GM12878 (cell line): ENCODE measurements at regions not wholly inside any gene's neighbourhood (a gene's known extent, or its start where the extent isn't known, plus 50 kb on each side); places are given as distances from the start of the nearest gene placed in this dataset.

Experiments used
- ATAC-seq: fragments of 200-7000 bp; cut with Tn5 transposase; 3 replicates; pipeline ENCODE4 v1.9.1; 2020; ENCODE audit warnings: mild to moderate bottlenecking, moderate library complexity
- BruUV-seq: library from RNA; stranded (reverse); fragments of 400-500 nt; replicated peaks from 2 replicates; lab custom pipeline; 2021; lab: Mats Ljungman, UMichigan
- CTCF ChIA-PET: fragments of 300-600 bp; sonication (Branson Sonifier 250); formaldehyde crosslinking; extraction: SDS; loops from one replicate; lab custom pipeline; 2021; ENCODE audit warnings: inconsistent platforms; lab: Yijun Ruan, JAX
- POLR2A ChIA-PET: fragments of 350-600 bp; formaldehyde crosslinking; extraction: SDS; loops from one replicate; lab custom pipeline; 2021; ENCODE audit warnings: inconsistent platforms; lab: Charles Lee
- RAD21 ChIA-PET: fragments of 300-600 bp; sonication (Branson Sonifier 250); formaldehyde crosslinking; loops from one replicate; lab custom pipeline; 2023; ENCODE audit warnings: antibody characterized with exemption; ENCODE audit not compliant: unreplicated experiment; lab: Charles Lee
- SMC1A ChIA-PET: fragments of 300-600 bp; sonication (Branson Sonifier 250); formaldehyde crosslinking; loops from one replicate; lab custom pipeline; 2023; ENCODE audit not compliant: unreplicated experiment, uncharacterized antibody; lab: Charles Lee
- DNase-seq: peaks from one replicate; pipeline ENCODE4 v3.0.0-alpha.2; 2011; ENCODE audit warnings: low read depth, low spot score
- FAIRE-seq: peaks from 3 replicates; lab custom pipeline; 2011; peaks lifted over from hg19 to GRCh38; lab: Jason Lieb, UNC
- H2AFZ ChIP-seq: 2 replicates; pipeline ENCODE4 v1.6.0; 2011; ENCODE audit warnings: low read depth, low read length, control low read depth; ENCODE audit not compliant: control insufficient read depth
- H3K27ac ChIP-seq: 2 replicates; pipeline ENCODE4 v1.5.1; 2011; ENCODE audit warnings: control low read depth; ENCODE audit not compliant: control insufficient read depth, insufficient read depth
- H3K27me3 ChIP-seq, 2 experiments: replicated peaks in 1 of 2; 2 replicates each; pipeline versions ENCODE4 v1.6.0 to v1.6.1; 2011; ENCODE audit warnings: low read length in 1 of 2; ENCODE audit not compliant: control insufficient read depth in 2 of 2, insufficient read depth in 2 of 2
- H3K36me3 ChIP-seq, 2 experiments: 2 replicates each; pipeline ENCODE4 v1.5.1; 2011; ENCODE audit warnings: low read length in 1 of 2; ENCODE audit not compliant: control insufficient read depth in 2 of 2, insufficient read depth in 2 of 2
- H3K4me1 ChIP-seq: 2 replicates; pipeline ENCODE4 v1.6.1; 2011; ENCODE audit warnings: mild to moderate bottlenecking, low read length, moderate library complexity, mixed read lengths; ENCODE audit not compliant: control insufficient read depth, insufficient read depth
- H3K4me2 ChIP-seq: 2 replicates; pipeline ENCODE4 v1.6.0; 2011; ENCODE audit warnings: control low read depth; ENCODE audit not compliant: control insufficient read depth, insufficient read depth
- H3K4me3 ChIP-seq: fragments of 200-600 bp; sonication (generic); 2 replicates; pipeline ENCODE4 v1.5.1; 2016
- H3K79me2 ChIP-seq: 2 replicates; pipeline ENCODE4 v1.6.0; 2011; ENCODE audit warnings: low read length; ENCODE audit not compliant: control insufficient read depth, insufficient read depth
- H3K9ac ChIP-seq: 2 replicates; pipeline ENCODE4 v1.8.0; 2011; ENCODE audit warnings: low read length, control low read depth, mixed read lengths; ENCODE audit not compliant: control insufficient read depth, insufficient read depth
- H3K9me3 ChIP-seq: replicated peaks from 3 replicates; pipeline ENCODE4 v1.5.1; 2011; ENCODE audit warnings: mild to moderate bottlenecking, low read length; ENCODE audit not compliant: control insufficient read depth, insufficient read depth
- H4K20me1 ChIP-seq: 2 replicates; pipeline ENCODE4 v1.6.0; 2011; ENCODE audit not compliant: control insufficient read depth, insufficient read depth
- ASH2L ChIP-seq: fragments of 300-600, 200-600 bp; sonication (generic); IDR thresholded peaks from 2 replicates; pipeline ENCODE4 v1.6.1; 2017; ENCODE audit warnings: low read depth, mild to moderate bottlenecking, borderline replicate concordance
- CREB1 ChIP-seq: IDR thresholded peaks from 2 replicates; pipeline ENCODE4 v1.6.1; 2012; ENCODE audit warnings: low read depth, mild to moderate bottlenecking, inconsistent platforms
- ETV6 ChIP-seq, 2 experiments: fragments of 450-650 bp in 1 of 2; IDR thresholded peaks in 1 of 2; conservative IDR thresholded peaks in 1 of 2; 2 replicates each; pipeline ENCODE4 v1.6.1; 2014; ENCODE audit warnings: antibody characterized with exemption in 1 of 2, borderline replicate concordance in 1 of 2, low read depth in 1 of 2, mild to moderate bottlenecking in 1 of 2, moderate library complexity in 1 of 2
- HCFC1 ChIP-seq: fragments of 150-350 bp; IDR thresholded peaks from 2 replicates; pipeline ENCODE4 v1.6.1; 2014; ENCODE audit warnings: low read length
- IRF4 ChIP-seq: IDR thresholded peaks from 2 replicates; pipeline ENCODE4 v1.6.1; 2011; ENCODE audit warnings: low read depth, low read length
- NFXL1 ChIP-seq: fragments of 450-650 bp; IDR thresholded peaks from 2 replicates; pipeline ENCODE4 v1.6.1; 2017; ENCODE audit warnings: antibody characterized with exemption, mild to moderate bottlenecking, borderline replicate concordance
- NRF1 ChIP-seq: conservative IDR thresholded peaks from 2 replicates; pipeline ENCODE4 v1.6.1; 2011; ENCODE audit warnings: mild to moderate bottlenecking, low read depth, low read length, improper control_type of control experiment
- PAX5 ChIP-seq: IDR thresholded peaks from 2 replicates; pipeline ENCODE4 v1.6.1; 2011; ENCODE audit warnings: low read depth, low read length, borderline replicate concordance
- POLR2AphosphoS5 ChIP-seq: IDR thresholded peaks from 2 replicates; pipeline ENCODE4 v1.6.1; 2011; ENCODE audit warnings: mild to moderate bottlenecking, low read length, inconsistent platforms
- SIN3A ChIP-seq: IDR thresholded peaks from 2 replicates; pipeline ENCODE4 v1.6.1; 2012; ENCODE audit warnings: low read depth, low read length, improper control_type of control experiment
- SIX5 ChIP-seq: IDR thresholded peaks from 2 replicates; pipeline ENCODE4 v1.6.1; 2011; ENCODE audit warnings: mild to moderate bottlenecking, low read depth, low read length, moderate library complexity; ENCODE audit not compliant: severe bottlenecking
- SREBF2 ChIP-seq: IDR thresholded peaks from 2 replicates; pipeline ENCODE4 v1.6.1; 2012; ENCODE audit warnings: mild to moderate bottlenecking, low read length
- STAT3 ChIP-seq: IDR thresholded peaks from 2 replicates; pipeline ENCODE4 v1.6.1; 2011; ENCODE audit warnings: low read depth, low read length, improper control_type of control experiment
- ZBTB33 ChIP-seq: fragments of 450-650 bp; IDR thresholded peaks from 2 replicates; pipeline ENCODE4 v1.6.1; 2017; ENCODE audit warnings: mild to moderate bottlenecking
- ZNF384 ChIP-seq: IDR thresholded peaks from 2 replicates; pipeline ENCODE4 v1.6.1; 2012; ENCODE audit warnings: low read depth, mild to moderate bottlenecking, low read length, improper control_type of control experiment, borderline replicate concordance
- ZSCAN29 ChIP-seq: fragments of 450-650 bp; IDR thresholded peaks from 2 replicates; pipeline ENCODE4 v1.6.1; 2017; ENCODE audit warnings: mild to moderate bottlenecking, moderate library complexity
- WGBS: methylation state at CpG from one replicate; pipeline ENCODE4 v1.1.6; 2016; ENCODE audit warnings: low lambda C conversion rate; ENCODE audit not compliant: insufficient replicate concordance, insufficient coverage; ENCODE audit errors: missing lambda C conversion rate; 5-methylcytosine and 5-hydroxymethylcytosine counted together
- in situ Hi-C: fragments of 300-500 bp; cut with MboI; formaldehyde crosslinking; loops from 9 replicates; pipeline ENCODE4 v1.14.3; 2018; ENCODE audit warnings: mixed read lengths
- intact Hi-C: fragments of 100-400 bp; cut with micrococcal nuclease; formaldehyde crosslinking; loops from one replicate; pipeline ENCODE4 v1.14.2; 2022; ENCODE audit not compliant: unreplicated experiment

DNA sequence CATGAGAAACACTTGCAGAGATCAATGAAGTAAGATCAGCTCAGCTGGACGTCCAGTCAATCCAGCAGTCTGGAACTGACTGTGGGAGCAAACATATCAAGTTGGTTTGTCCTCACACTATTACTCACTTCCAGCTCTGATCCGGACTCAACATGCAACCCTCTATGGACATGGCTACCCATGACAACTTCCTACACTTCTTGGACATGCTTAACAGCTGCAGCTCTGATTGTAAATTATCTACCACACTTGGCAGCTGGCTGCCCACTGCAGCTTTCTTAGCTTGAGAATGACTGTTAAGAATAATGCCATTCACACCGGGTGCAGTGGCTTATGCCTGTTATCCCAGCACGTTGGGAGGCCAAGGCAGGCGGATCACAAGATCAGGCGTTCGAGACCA, 429.8 kb downstream of the EPHA4 start:
- intact Hi-C loops = no loop called here
- in situ Hi-C loops = no loop called here
- Histone ChIP-seq H3K36me3 (no peaks in the 10 kb centered on the region), H3K4me3 (no peak overlapping the region), H3K27ac (no peak overlapping the region), H4K20me1 (no peaks in the 10 kb centered on the region), H3K9me3 (no peaks in the 10 kb centered on the region), H3K9ac (no peak overlapping the region), H3K4me2 (no peak overlapping the region), H3K27me3 (no peaks in the 10 kb centered on the region), H2AFZ (no peak overlapping the region), H3K79me2 (no peaks in the 10 kb centered on the region), H3K4me1 (no peaks in the 10 kb centered on the region; the same call in 1 of the 2 replicates)
- no peak; the same call in 2 of the 3 replicates for ATAC-seq
- TF ChIP-seq SIX5 (no peak), ASH2L (no peak), ZSCAN29 (no peak), CREB1 (no peak), SIN3A (no peak), STAT3 (no peak), PAX5 (no peak), SREBF2 (no peak)
- 18% methylated on average over 7 of the region's 7 CpGs for WGBS
- SMC1A ChIA-PET = interaction anchor here (1.1 to 1.3 kb wide), 3 partner anchors 9 to 33 kb away, joined by 3 to 4 read pairs (median 3); no protein-coding TSS in a partner anchor
- DNase-seq = no peak
- CTCF ChIA-PET = interaction anchor here (1.1 kb wide), 1 partner anchor 9 kb away, joined by 3 read pairs; no protein-coding TSS in a partner anchor
- FAIRE-seq = no peak
- RAD21 ChIA-PET = no interaction called here
- POLR2A ChIA-PET = no interaction called here
- BruUV-seq = no TSS peak

GRCh38 chr2:221143231-221143630, 428.9 kb downstream of the EPHA4 start:
- SMC1A ChIA-PET = no interaction called here
- H3K9ac ChIP-seq = no peak overlapping the region
- CTCF ChIA-PET = interaction anchor here (0.6 kb wide), 1 partner anchor 9 kb away, joined by 3 read pairs; no protein-coding TSS in a partner anchor
- BruUV-seq = no TSS peak
- H3K27me3 ChIP-seq = no peaks in the 10 kb centered on the region
- no peaks in the 10 kb centered on the region for H4K20me1 ChIP-seq
- intact Hi-C loops (no loop called here), in situ Hi-C loops (no loop called here)
- H3K4me1 ChIP-seq = no peaks in the 10 kb centered on the region
- DNase-seq = no peak
- H3K27ac ChIP-seq = no peak overlapping the region
- no peak for FAIRE-seq
- no peaks in the 10 kb centered on the region for H3K36me3 ChIP-seq
- no peak overlapping the region for H3K4me3 ChIP-seq
- RAD21 ChIA-PET = no interaction called here
- no peak overlapping the region for H3K4me2 ChIP-seq
- H3K79me2 ChIP-seq = no peaks in the 10 kb centered on the region
- 0% methylated on average over 2 of the region's 2 CpGs for WGBS
- no peak overlapping the region for H2AFZ ChIP-seq
- no peaks in the 10 kb centered on the region for H3K9me3 ChIP-seq
- POLR2A ChIA-PET = no interaction called here
- no peak for ATAC-seq
- no peak for TF ChIP-seq POLR2AphosphoS5
- TF ChIP-seq ZBTB33 = no peak
- no peak for TF ChIP-seq NFXL1
- no peak for TF ChIP-seq ETV6 (conservative IDR thresholded peaks at IDR 0.05 in 1 of 2, IDR thresholded peaks at IDR 0.05 in 1 of 2; ENCODE audit: borderline replicate concordance in 1 of 2, low read depth in 1 of 2)
- no peak for TF ChIP-seq ZNF384
- TF ChIP-seq CREB1 = no peak
- no peak for TF ChIP-seq HCFC1
- no peak for TF ChIP-seq IRF4
- no peak for TF ChIP-seq NRF1
